HepG2 (cell line): ENCODE measurements at regions not wholly inside any gene's neighbourhood (a gene's known extent, or its start where the extent isn't known, plus 50 kb on each side); places are given as distances from the start of the nearest gene placed in this dataset.
"Not testable (repeated sequence)": the region's sequence is repeated elsewhere in the genome, so short reads cannot be mapped to it uniquely, and the experiment has no call there.

Experiments
- ATAC-seq: fragments of 200-7000 bp; cut with Tn5 transposase; 3 replicates; pipeline ENCODE4 v1.9.1; 2020; ENCODE audit warnings: mild to moderate bottlenecking, moderate library complexity
- BruUV-seq: library from RNA; stranded (reverse); fragments of 400-500 nt; replicated peaks from 2 replicates; lab custom pipeline; 2021; lab: Mats Ljungman, UMichigan
- CTCF ChIA-PET: fragments of 300-600 bp; formaldehyde crosslinking; extraction: SDS; loops from one replicate; lab custom pipeline; 2021; ENCODE audit warnings: low total read pairs, inconsistent platforms, low intra/inter-chr PET ratio; lab: Yijun Ruan, JAX
- POLR2A ChIA-PET: fragments of 350-600 bp; sonication (Branson Sonifier 250); formaldehyde crosslinking; loops from one replicate; lab custom pipeline; 2020; ENCODE audit warnings: antibody characterized with exemption, inconsistent platforms; lab: Yijun Ruan, JAX
- DNase-seq: peaks from one replicate; pipeline ENCODE4 v3.0.0-alpha.2; 2015; ENCODE audit warnings: low spot score
- FAIRE-seq: peaks from 3 replicates; lab custom pipeline; 2011; peaks lifted over from hg19 to GRCh38; lab: Jason Lieb, UNC
- H2AFZ ChIP-seq: one replicate; pipeline ENCODE4 v1.6.1; 2011; ENCODE audit warnings: low read length, inconsistent platforms
- H3K27ac ChIP-seq: fragments of 300-600 bp; 3 replicates; pipeline ENCODE4 v1.8.0; 2011; ENCODE audit warnings: mixed run types, mild to moderate bottlenecking, mixed read lengths, low read length, inconsistent platforms; ENCODE audit not compliant: insufficient read depth; ENCODE audit errors: extremely low read length
- H3K27me3 ChIP-seq, 2 experiments: fragments of 200-600 bp in 1 of 2; 2 replicates in 1 of 2; 3 replicates in 1 of 2; pipeline versions ENCODE4 v1.6.0 to v1.8.0; 2011; ENCODE audit warnings: low read length in 2 of 2, mild to moderate bottlenecking in 2 of 2, moderate library complexity in 2 of 2, inconsistent platforms in 1 of 2; ENCODE audit not compliant: insufficient read depth in 2 of 2, control insufficient read depth in 1 of 2
- H3K36me3 ChIP-seq, 2 experiments: fragments of 200-600 bp in 1 of 2; replicated peaks in 1 of 2; 2 replicates in 1 of 2; 3 replicates in 1 of 2; pipeline versions ENCODE4 v1.5.1 to v1.8.0; 2011; ENCODE audit warnings: low read length in 2 of 2, inconsistent platforms in 1 of 2; ENCODE audit not compliant: insufficient read depth in 2 of 2, control insufficient read depth in 1 of 2
- H3K4me1 ChIP-seq: 2 replicates; pipeline ENCODE4 v1.5.1; 2012; ENCODE audit warnings: low read length, inconsistent platforms; ENCODE audit not compliant: insufficient read depth
- H3K4me2 ChIP-seq: 2 replicates; pipeline ENCODE4 v1.6.0; 2011; ENCODE audit warnings: low read depth, low read length, inconsistent platforms
- H3K4me3 ChIP-seq, 3 experiments: fragments of 200-600 bp in 1 of 3; sonication (generic), shearing (Covaris generic) in 1 of 3; replicated peaks in 1 of 3; 2 replicates each; pipeline ENCODE4 v1.5.1; 2011 to 2016; ENCODE audit warnings: low read length in 3 of 3, inconsistent platforms in 2 of 3, low read depth in 2 of 3, mild to moderate bottlenecking in 2 of 3, control low read depth in 1 of 3, mixed read lengths in 1 of 3; ENCODE audit not compliant: insufficient read depth in 1 of 3
- H3K79me2 ChIP-seq: one replicate; pipeline ENCODE4 v1.6.1; 2011; ENCODE audit warnings: low read length, inconsistent platforms; ENCODE audit not compliant: insufficient read depth
- H3K9ac ChIP-seq: 2 replicates; pipeline ENCODE4 v1.6.0; 2011; ENCODE audit warnings: mild to moderate bottlenecking, low read depth, low read length, inconsistent platforms; ENCODE audit not compliant: insufficient read depth
- H3K9me3 ChIP-seq: 2 replicates; pipeline ENCODE4 v1.5.1; 2012; ENCODE audit warnings: mild to moderate bottlenecking, low read length
- H4K20me1 ChIP-seq: 2 replicates; pipeline ENCODE4 v1.6.0; 2011; ENCODE audit warnings: inconsistent platforms, mild to moderate bottlenecking, low read length, moderate library complexity; ENCODE audit not compliant: insufficient read depth
- AKNA ChIP-seq: sonication (generic); formaldehyde crosslinking; IDR thresholded peaks from 2 replicates; pipeline ENCODE4 v1.4.0; 2020; ENCODE audit warnings: missing genetic modification reagents, borderline replicate concordance
- CCDC6 ChIP-seq: sonication (generic); formaldehyde crosslinking; IDR thresholded peaks from 2 replicates; pipeline ENCODE4 v1.8.1; 2022; ENCODE audit warnings: mild to moderate bottlenecking, missing genetic modification reagents, moderate library complexity
- DPF2 ChIP-seq: sonication (generic); formaldehyde crosslinking; IDR thresholded peaks from 2 replicates; pipeline ENCODE4 v1.4.0; 2020; ENCODE audit warnings: mild to moderate bottlenecking, low read depth, missing genetic modification reagents, borderline replicate concordance
- HNRNPK ChIP-seq: fragments of 200-400 bp; formaldehyde crosslinking; IDR thresholded peaks from 2 replicates; pipeline ENCODE4 v1.6.1; 2018; ENCODE audit warnings: low read length, low read depth, moderate library complexity, mild to moderate bottlenecking; ENCODE audit not compliant: poor library complexity, severe bottlenecking
- PCBP2 ChIP-seq: fragments of 200-400 bp; formaldehyde crosslinking; optimal IDR thresholded peaks from 2 replicates; pipeline ENCODE3; 2018; ENCODE audit warnings: low read length, low read depth; ENCODE audit not compliant: poor library complexity, severe bottlenecking
- ZFP36L1 ChIP-seq: sonication (generic); formaldehyde crosslinking; IDR thresholded peaks from 2 replicates; pipeline ENCODE4 v1.8.0; 2022; ENCODE audit warnings: mild to moderate bottlenecking, missing genetic modification reagents, moderate library complexity
- ZFP82 ChIP-seq: sonication (generic); formaldehyde crosslinking; IDR thresholded peaks from 2 replicates; pipeline ENCODE4 v1.5.1; 2020; ENCODE audit warnings: mild to moderate bottlenecking, missing genetic modification reagents, borderline replicate concordance
- ZKSCAN5 ChIP-seq: sonication (generic); formaldehyde crosslinking; IDR thresholded peaks from 2 replicates; pipeline ENCODE4 v1.5.1; 2020; ENCODE audit warnings: mild to moderate bottlenecking, missing genetic modification reagents
- WGBS: methylation state at CpG from one replicate; pipeline ENCODE4 v1.1.6; 2017; ENCODE audit warnings: low lambda C conversion rate; 5-methylcytosine and 5-hydroxymethylcytosine counted together
- in situ Hi-C: cut with HindIII; loops from 2 replicates; pipeline ENCODE4 v1.10.0; 2017; ENCODE audit warnings: low pct_unique_long_range_greater_than_20kb; ENCODE audit not compliant: extremely low pct_ligation_motif_present
- intact Hi-C: fragments of 100-400 bp; cut with micrococcal nuclease; formaldehyde crosslinking; loops from one replicate; pipeline ENCODE4 v1.10.0; 2022; ENCODE audit not compliant: unreplicated experiment

GRCh38 chr14:71765505-71765904 lies 166.7 kb upstream of the RGS6 start:
- 35% methylated on average over 1 of the region's 1 CpG for WGBS
- POLR2A ChIA-PET, result no interaction called here

GRCh38 chr14:71770431-71770830 lies 161.8 kb upstream of the RGS6 start:
- intact Hi-C loops (no loop called here), in situ Hi-C loops (no loop called here)
- Histone ChIP-seq H3K9ac (no peak overlapping the region), H3K9me3 (peaks cover 21% of the 10 kb centered on the region), H4K20me1 (no peaks in the 10 kb centered on the region), H3K4me2 (no peak overlapping the region), H3K4me3 (no peak overlapping the region), H2AFZ (no peak overlapping the region), H3K36me3 (no peaks in the 10 kb centered on the region), H3K79me2 (no peaks in the 10 kb centered on the region), H3K4me1 (no peaks in the 10 kb centered on the region), H3K27ac (no peak overlapping the region), H3K27me3 (no peaks in the 10 kb centered on the region; a peak in 1 of 5 replicates)
- WGBS, result 37% methylated on average over 3 of the region's 3 CpGs
- ChIA-PET POLR2A (no interaction called here), CTCF (no interaction called here)
- no peak for TF ChIP-seq ZKSCAN5 (CRISPR knock-in tag)
- no peak for TF ChIP-seq DPF2 (CRISPR knock-in tag)
- no peak for TF ChIP-seq AKNA (CRISPR knock-in tag)
- no peak for TF ChIP-seq CCDC6 (CRISPR knock-in tag)
- no TSS peak for BruUV-seq
- ATAC-seq (no peak), DNase-seq (no peak), FAIRE-seq (no peak)

More at GRCh38 chr14:71765505-71765904, 166.7 kb upstream of the RGS6 start:
- FAIRE-seq (no peak), ATAC-seq (no peak), DNase-seq (no peak)
- Histone ChIP-seq H3K9me3 (no peaks in the 10 kb centered on the region), H3K27ac (no peak overlapping the region), H3K9ac (no peak overlapping the region), H3K4me1 (no peaks in the 10 kb centered on the region), H3K27me3 (peaks cover 0 to 3% of the 10 kb centered on the region in 2 experiments; a peak in 1 of 5 replicates), H3K79me2 (no peaks in the 10 kb centered on the region), H3K4me2 (no peak overlapping the region), H2AFZ (no peak overlapping the region), H3K36me3 (no peaks in the 10 kb centered on the region), H4K20me1 (no peaks in the 10 kb centered on the region), H3K4me3 (no peak overlapping the region)
- in situ Hi-C loops, result no loop called here
- TF ChIP-seq ZFP82 (CRISPR knock-in tag), result no peak
- TF ChIP-seq HNRNPK, result peak; percentile 89
- TF ChIP-seq ZFP36L1 (CRISPR knock-in tag), result no peak
- TF ChIP-seq PCBP2, result peak; percentile 56
- CTCF ChIA-PET, result no interaction called here
- intact Hi-C loops, result no loop called here
- no TSS peak for BruUV-seq

GRCh38 chr14:71771421-71771820 lies 160.8 kb upstream of the RGS6 start:
- 0% methylated on average over 1 of the region's 4 CpGs for WGBS
- peaks cover 21% of the 10 kb centered on the region for H3K9me3 ChIP-seq
- ATAC-seq, H3K36me3 ChIP-seq, POLR2A ChIA-PET, in situ Hi-C loops, FAIRE-seq, H3K79me2 ChIP-seq, H3K27ac ChIP-seq, H3K4me1 ChIP-seq, H3K4me3 ChIP-seq, H3K9ac ChIP-seq, CTCF ChIA-PET, BruUV-seq, intact Hi-C loops, H2AFZ ChIP-seq, DNase-seq, H4K20me1 ChIP-seq, H3K4me2 ChIP-seq, H3K27me3 ChIP-seq: not testable (repeated sequence)
